NCI-H146 treated with DMSO at 0.1 percent for 48 hours (cell line): ENCODE measurements at regions not wholly inside any gene's neighbourhood (a gene's known extent, or its start where the extent isn't known, plus 50 kb on each side); places are given as distances from the start of the nearest gene placed in this dataset.

ENCODE experiments used
- DNase-seq: peaks from one replicate; lab custom pipeline; 2025; ENCODE audit not compliant: unreplicated experiment; lab: John Stamatoyannopoulos, UW

GRCh38 chr1:199667089-199667488 is 360.4 kb upstream of the NR5A2 start:
- no peak for DNase-seq

GRCh38 chr1:199669916-199670315 is 357.6 kb upstream of the NR5A2 start:
- no peak for DNase-seq

- DNase-seq, result no peak
Observed at GRCh38 chr1:199671684-199672083, 355.8 kb upstream of the NR5A2 start.

- DNase-seq, result no peak
Observed at GRCh38 chr1:199675937-199676336, 351.6 kb upstream of the NR5A2 start.

GRCh38 chr1:199678771-199679170 is 348.7 kb upstream of the NR5A2 start:
- DNase-seq, result no peak

- DNase-seq, result no peak
Observed at GRCh38 chr1:199682081-199682480, 345.4 kb upstream of the NR5A2 start.

- peak; percentile 12 for DNase-seq
Observed at GRCh38 chr1:199684686-199685273, 342.7 kb upstream of the NR5A2 start.

- DNase-seq, result no peak
Observed at GRCh38 chr1:199685369-199685768, 342.1 kb upstream of the NR5A2 start.

- no peak for DNase-seq
Observed at GRCh38 chr1:199687321-199687720, 340.2 kb upstream of the NR5A2 start.

- DNase-seq, result no peak
Observed at GRCh38 chr1:199688133-199688676, 339.3 kb upstream of the NR5A2 start.

GRCh38 chr1:199688774-199689173 is 338.7 kb upstream of the NR5A2 start:
- DNase-seq, result no peak

GRCh38 chr1:199690496-199690895 is 337.0 kb upstream of the NR5A2 start:
- DNase-seq, result no peak

- no peak for DNase-seq
Observed at GRCh38 chr1:199691540-199691939, 336.0 kb upstream of the NR5A2 start.

GRCh38 chr1:199693724-199694123 is 333.8 kb upstream of the NR5A2 start:
- DNase-seq, result no peak

GRCh38 chr1:199696225-199696624 is 331.3 kb upstream of the NR5A2 start:
- no peak for DNase-seq

- DNase-seq, result no peak
Observed at GRCh38 chr1:199698222-199698621, 329.3 kb upstream of the NR5A2 start.

- DNase-seq, result no peak
Observed at GRCh38 chr1:199700551-199700950, 327.0 kb upstream of the NR5A2 start.

GRCh38 chr1:199701726-199702125 is 325.8 kb upstream of the NR5A2 start:
- DNase-seq, result no peak

GRCh38 chr1:199704231-199704630 is 323.3 kb upstream of the NR5A2 start:
- no peak for DNase-seq

- no peak for DNase-seq
Observed at GRCh38 chr1:199705825-199706224, 321.7 kb upstream of the NR5A2 start.

GRCh38 chr1:199706826-199707606 is 320.5 kb upstream of the NR5A2 start:
- DNase-seq, result no peak

- DNase-seq, result no peak
Observed at GRCh38 chr1:199710974-199711373, 316.5 kb upstream of the NR5A2 start.
